Inferior parietal cortex (tissue), 1 donor: ENCODE measurements at regions not wholly inside any gene's neighbourhood (a gene's known extent, or its start where the extent isn't known, plus 50 kb on each side); places are given as distances from the start of the nearest gene placed in this dataset.

ENCODE experiments used
- DNase-seq: peaks from one replicate; pipeline ENCODE4 v3.0.0-alpha.2; 2016; ENCODE audit errors: extremely low spot score

- DNase-seq, result no peak
Measured at GRCh38 chr11:70786021-70786665, 387.8 kb downstream of the CTTN start.

- DNase-seq, result no peak
Measured at GRCh38 chr11:70788248-70789022, 390.1 kb downstream of the CTTN start.

- DNase-seq, result no peak
Measured at GRCh38 chr11:70790671-70791300, 392.5 kb downstream of the CTTN start.

- DNase-seq, result no peak
Measured at GRCh38 chr11:70796648-70797227, 398.4 kb downstream of the CTTN start.

GRCh38 chr11:70798296-70798695, 400.0 kb downstream of the CTTN start:
- no peak for DNase-seq

DNA sequence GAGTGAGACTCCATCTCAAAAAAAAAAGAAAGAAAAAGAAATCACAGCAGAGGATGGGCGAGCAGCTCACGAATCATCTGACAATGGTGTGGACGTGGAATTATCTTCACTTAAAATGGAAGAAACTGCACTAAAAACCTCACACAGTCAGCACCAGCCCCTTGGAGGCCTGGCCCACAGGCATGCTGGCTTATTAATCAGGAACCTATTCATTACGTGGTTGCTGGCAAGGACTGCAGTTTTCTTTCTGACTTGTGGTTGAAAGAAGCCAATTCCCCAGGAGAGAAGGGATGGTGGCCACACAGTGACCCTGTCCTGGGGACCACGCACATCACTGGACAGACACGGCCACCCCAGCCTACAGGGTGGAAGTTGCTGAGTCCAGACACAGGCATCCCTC, 401.1 kb downstream of the CTTN start:
- no peak for DNase-seq

DNA sequence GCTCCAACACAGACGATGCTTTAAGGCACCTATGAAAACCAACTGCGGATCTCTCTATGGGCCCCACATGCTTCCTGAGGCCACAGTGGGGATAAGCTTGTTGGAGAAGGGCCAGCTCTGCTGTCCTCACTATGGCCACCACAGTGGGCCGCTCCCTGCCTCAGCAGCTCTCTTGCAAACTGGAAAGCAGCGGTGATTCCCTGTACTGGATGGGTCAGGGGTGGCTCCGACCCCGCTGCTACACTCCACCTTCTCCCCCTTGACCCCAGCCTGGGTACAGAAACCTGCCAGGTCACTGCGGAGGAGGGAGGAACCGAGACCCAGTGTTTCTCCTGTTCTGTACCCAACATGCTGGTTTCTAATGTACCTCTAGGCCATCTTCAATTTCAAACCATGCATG, 403.9 kb downstream of the CTTN start:
- DNase-seq, result no peak

GRCh38 chr11:70804139-70804837, 406.0 kb downstream of the CTTN start:
- DNase-seq, result no peak

- no peak for DNase-seq
Measured at GRCh38 chr11:70805243-70805642, 406.9 kb downstream of the CTTN start.

DNA sequence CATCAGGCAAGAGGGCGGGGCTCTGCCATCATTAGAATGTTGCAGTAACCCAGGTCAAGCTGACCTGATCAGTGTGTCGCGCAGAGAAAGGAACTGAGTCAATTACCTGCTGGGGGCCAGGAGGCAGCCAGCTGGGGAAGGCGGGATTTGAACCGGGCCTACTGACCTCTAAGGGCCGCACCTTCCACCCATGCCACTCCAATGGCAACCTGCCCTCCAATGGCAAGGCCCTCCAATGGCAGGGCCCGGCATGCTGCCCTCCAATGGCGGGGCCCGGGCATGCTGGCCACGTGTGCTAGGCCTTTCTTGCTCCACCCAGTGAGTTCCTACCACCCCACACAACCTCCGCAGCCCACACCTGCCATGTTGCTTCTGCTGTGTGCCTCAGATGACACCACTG, 407.6 kb downstream of the CTTN start:
- no peak for DNase-seq

DNA sequence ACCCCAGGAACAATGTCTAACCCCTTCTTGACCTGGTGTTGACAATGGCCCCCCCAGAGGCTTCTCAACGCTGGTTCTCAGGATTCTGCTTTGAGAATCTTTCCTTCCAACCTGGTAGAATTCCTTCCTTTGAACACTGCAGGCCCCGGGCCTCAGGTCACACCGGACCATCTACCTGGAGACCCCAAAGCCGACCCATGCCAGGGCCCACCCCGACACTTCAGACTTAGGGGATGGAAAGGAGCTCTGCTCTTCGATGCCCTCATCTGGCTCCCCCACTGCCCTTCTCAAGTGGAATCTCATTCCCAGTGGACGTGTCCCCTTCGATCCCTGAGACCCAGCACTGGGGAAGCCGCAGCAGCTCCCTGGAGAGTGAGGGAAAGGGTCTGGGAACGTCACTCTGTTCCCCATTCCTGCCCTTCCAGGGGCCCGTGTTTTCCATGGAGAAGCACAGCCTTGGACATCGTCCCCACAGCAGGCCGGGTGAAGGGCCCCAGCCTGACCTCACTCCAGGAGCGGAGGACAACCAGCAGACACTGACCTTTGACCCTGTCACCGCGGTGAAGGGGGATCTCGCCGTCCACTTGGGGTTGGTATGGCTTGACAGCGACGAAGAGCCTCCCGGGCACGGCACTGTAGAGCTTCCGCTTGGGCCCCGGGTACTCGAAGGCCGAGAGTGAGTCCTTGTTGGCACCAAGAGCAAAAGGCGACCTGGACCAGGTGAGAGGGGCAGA, 408.3 kb downstream of the CTTN start:
- no peak for DNase-seq

DNA sequence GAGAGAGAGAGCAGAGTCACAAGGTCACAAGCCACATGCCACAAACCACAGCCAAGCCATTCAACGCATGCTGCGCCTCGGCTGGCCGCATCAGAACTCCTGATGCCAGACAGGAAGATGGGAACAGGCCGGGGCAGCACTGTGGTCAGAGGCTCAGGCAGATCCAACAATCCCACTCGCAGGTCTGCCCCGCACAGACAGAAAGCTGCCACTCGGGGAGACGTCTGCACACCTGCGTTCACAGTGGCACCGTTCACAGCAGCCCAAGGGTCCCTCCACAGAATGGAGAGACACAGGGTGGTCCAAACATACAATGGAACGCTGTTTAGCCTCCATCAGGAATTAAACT, 408.8 kb downstream of the CTTN start:
- DNase-seq, result no peak

DNA sequence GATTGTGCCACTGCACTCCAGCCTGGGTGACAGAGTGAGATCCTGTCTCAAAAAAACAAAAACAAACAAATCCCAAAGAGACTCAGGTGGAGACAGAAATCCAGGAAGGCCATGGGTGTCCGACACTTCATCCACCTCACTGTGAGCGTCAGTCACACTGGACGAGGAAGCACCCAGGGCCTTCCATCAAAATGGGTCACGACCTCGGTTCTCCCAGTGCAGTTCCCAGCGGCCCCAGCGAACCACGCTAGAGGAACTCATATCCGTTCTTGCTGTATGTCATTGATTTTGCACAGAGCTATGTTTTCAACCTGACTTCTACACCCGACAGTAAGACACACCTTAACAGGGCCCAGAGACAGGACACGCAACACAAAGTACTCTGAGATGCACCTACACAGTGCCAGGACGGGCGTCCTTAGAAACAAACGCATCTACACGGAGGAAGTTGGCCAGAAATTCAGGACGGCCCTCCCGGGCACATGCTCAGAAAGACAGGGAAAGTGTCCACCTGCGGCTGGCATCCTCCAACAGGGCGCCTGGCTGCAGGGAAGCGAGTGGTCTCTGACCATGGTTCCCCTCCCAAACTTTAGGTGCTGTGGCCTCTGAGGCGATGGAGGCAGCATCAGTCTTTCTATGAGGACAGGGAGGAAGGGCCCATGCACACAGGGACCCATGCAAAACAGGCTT, 410.5 kb downstream of the CTTN start:
- no peak for DNase-seq

DNA sequence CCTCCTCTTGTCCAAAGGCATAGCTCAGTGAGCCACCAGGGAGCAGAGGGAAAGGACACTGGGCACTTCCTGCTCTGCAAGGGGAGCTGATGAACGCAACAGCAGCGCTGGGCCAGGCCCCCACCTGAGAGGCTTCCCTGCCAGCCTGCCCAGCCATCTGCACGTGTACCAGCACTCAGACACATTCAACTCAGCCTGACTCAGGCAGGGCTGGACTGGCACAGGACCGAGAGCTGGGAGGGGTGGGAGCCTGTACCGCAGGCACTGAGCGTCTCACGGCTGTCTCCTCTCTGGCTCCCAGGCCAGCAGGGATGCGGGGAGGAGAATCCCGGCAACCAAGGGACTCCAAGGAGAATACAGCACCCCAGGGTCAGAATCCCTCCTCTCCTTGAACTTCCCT, 411.8 kb downstream of the CTTN start:
- no peak for DNase-seq

DNA sequence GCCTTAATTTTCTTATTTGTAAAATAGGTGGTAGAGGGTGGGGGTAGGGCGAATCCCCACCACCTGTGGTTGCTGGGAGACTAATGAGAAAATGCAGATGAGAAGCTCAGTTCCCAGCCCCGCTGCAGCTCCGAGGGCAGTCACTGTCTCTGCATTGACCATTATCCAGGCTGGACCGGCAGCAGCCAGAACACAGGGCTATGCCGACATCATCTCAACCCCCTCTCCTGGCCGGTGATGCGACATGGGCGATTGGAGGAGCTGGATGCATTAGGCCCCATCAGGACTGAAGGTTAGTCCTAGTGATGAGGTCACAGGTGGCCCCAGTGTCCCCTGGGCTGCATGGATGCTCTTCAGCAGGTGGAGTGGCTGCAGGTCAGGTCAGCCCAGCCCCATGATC, 412.4 kb downstream of the CTTN start:
- no peak for DNase-seq

GRCh38 chr11:70811483-70811882, 413.2 kb downstream of the CTTN start:
- no peak for DNase-seq

- DNase-seq, result no peak
Measured at GRCh38 chr11:70811915-70812314, 413.6 kb downstream of the CTTN start.

- no peak for DNase-seq
Measured at GRCh38 chr11:70812472-70812871, 414.1 kb downstream of the CTTN start.

DNA sequence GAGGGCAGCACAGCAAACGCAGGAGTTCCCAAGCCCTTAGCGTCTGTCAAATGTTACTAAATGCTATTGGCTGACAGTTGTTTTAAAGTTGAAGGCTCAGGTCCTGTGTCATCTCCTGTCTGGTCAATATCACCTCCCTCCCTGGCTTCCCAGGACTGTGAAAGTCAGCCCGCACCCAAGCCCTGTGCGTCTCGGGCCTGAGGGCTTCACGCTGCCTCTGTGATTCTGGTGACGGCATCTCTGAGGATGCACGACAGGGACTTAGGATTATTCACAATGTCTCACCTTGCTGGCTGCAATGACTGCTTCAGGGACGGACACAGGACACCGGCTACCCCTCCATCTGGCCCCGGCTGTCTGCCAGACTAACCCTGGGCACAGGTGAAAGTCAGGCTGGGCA, 415.3 kb downstream of the CTTN start:
- no peak for DNase-seq

DNA sequence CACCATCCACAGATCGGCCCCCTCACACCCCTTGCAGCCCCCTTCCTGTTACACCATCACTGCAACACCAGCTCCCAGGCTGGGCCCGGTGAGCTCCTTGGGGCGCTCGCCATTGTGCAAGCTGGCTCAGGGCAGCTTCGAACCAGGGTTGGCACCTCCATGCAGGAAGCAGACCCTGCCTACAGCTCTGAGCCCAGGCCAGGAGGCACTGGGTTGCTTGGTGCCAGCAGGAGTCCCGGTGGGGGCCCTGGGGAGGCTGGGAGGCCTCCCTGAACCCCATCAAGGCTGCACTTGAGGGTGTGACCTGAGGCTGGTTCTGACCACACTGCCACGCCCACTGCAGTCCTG, 417.1 kb downstream of the CTTN start:
- DNase-seq, result no peak

DNA sequence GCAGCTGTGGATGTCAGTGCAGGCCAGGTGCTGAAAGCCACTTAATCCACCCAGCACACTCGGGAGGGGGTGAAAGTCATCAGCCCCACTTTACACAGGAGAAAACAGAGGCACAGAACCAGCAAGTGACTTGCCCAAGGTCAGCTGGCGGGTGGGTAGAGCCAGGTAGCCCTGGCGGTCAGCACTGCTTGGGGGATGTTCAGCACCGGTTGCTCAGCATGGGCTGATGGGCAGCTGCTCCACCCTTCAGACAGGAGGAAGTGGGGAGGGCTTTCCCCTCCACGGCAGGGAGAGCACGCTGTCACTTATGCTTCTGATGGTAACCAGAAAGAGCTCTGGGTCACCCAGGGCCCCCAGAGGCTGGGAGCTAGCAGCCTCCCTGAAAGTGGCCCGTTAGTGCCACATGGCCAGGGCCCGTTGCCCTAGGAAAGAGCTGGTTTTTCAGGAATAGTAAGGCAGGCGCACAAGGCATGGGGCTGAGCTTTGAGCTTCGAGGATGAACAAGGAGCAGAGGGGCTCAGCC, 417.9 kb downstream of the CTTN start:
- DNase-seq, result no peak
